GM19043 (cell line): ENCODE measurements at regions not wholly inside any gene's neighbourhood (a gene's known extent, or its start where the extent isn't known, plus 50 kb on each side); places are given as distances from the start of the nearest gene placed in this dataset.

ENCODE experiments used
- ATAC-seq: cut with Tn5 transposase; IDR thresholded peaks from one replicate; pipeline ENCODE4 v1.9.1; 2021; ENCODE audit warnings: low read depth; ENCODE audit not compliant: unreplicated experiment

GRCh38 chr12:77630790-77631445 is 199.8 kb upstream of the NAV3 start:
- no peak for ATAC-seq

- ATAC-seq: no peak
These were observed 200.3 kb upstream of the NAV3 start for GRCh38 chr12:77630344-77630743.

GRCh38 chr12:77629141-77629540 is 201.6 kb upstream of the NAV3 start:
- ATAC-seq: no peak

GRCh38 chr12:77625441-77625840 is 205.3 kb upstream of the NAV3 start:
- no peak for ATAC-seq

GRCh38 chr12:77619425-77619824 is 211.3 kb upstream of the NAV3 start:
- ATAC-seq: no peak

- ATAC-seq: no peak
These were observed 212.9 kb upstream of the NAV3 start for GRCh38 chr12:77617818-77618217.

- ATAC-seq: no peak
These were observed 215.4 kb upstream of the NAV3 start for GRCh38 chr12:77615332-77615731.

- no peak for ATAC-seq
These were observed 217.3 kb upstream of the NAV3 start for GRCh38 chr12:77613411-77613810.

GRCh38 chr12:77610446-77610845 is 220.2 kb upstream of the NAV3 start:
- ATAC-seq: no peak

- ATAC-seq: no peak
These were observed 221.7 kb upstream of the NAV3 start for GRCh38 chr12:77609016-77609415.

- ATAC-seq: no peak
These were observed 222.3 kb upstream of the NAV3 start for GRCh38 chr12:77608271-77608824.

- ATAC-seq: peak; percentile 45
These were observed 224.3 kb upstream of the NAV3 start for GRCh38 chr12:77606348-77606747.

- no peak for ATAC-seq
These were observed 226.7 kb upstream of the NAV3 start for GRCh38 chr12:77603946-77604345.

- no peak for ATAC-seq
These were observed 229.6 kb upstream of the NAV3 start for GRCh38 chr12:77601069-77601468.

- no peak for ATAC-seq
These were observed 230.2 kb upstream of the NAV3 start for GRCh38 chr12:77600468-77600843.

GRCh38 chr12:77599782-77600467 is 230.8 kb upstream of the NAV3 start:
- ATAC-seq: peak; percentile 73

GRCh38 chr12:77594366-77594765 is 236.3 kb upstream of the NAV3 start:
- ATAC-seq: no peak

- ATAC-seq: no peak
These were observed 237.9 kb upstream of the NAV3 start for GRCh38 chr12:77592836-77593235.

- ATAC-seq: no peak
These were observed 238.5 kb upstream of the NAV3 start for GRCh38 chr12:77591959-77592743.

GRCh38 chr12:77590306-77590705 is 240.4 kb upstream of the NAV3 start:
- no peak for ATAC-seq

- ATAC-seq: no peak
These were observed 245.8 kb upstream of the NAV3 start for GRCh38 chr12:77584860-77585259.
